Fibroblast of upper back skin (primary cell): ENCODE measurements at regions not wholly inside any gene's neighbourhood (a gene's known extent, or its start where the extent isn't known, plus 50 kb on each side); places are given as distances from the start of the nearest gene placed in this dataset.

Experiments used
- DNase-seq: peaks from one replicate; pipeline ENCODE4 v3.0.0-alpha.2; 2013

GRCh38 chr10:121282264-121282663 is 316.0 kb downstream of the FGFR2 start:
- no peak for DNase-seq

DNA sequence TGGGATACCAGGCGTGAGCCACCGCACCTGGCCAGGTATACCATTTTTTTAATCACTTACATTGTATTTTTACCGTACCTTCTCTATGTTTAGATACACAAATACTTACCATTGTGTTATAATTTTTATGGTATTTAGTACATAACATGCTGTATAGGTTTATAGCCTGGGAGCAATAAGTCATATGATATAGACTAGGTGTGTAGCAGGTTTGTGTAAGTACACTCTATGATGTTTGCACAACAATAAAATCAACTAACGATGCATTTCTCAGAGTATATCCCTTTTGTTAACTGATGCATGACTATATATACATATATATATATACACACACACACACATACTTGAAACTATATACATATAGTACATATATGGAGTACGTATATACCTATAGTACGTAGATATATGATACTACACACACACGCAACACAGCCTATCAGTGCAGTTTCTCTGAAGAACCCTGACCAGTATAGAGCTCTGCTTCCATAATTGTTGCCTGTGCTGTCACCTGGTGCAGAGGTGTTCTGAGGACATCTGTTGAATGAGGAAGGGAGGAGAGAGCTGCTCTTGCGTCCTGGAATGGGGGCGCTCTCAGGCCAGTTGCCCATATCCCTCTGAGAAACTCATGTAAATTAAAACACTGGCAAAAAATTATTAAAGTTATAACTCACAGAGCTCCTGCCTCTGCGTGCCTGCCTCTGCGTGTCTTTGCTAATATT is 315.3 kb downstream of the FGFR2 start:
- no peak for DNase-seq

- no peak for DNase-seq
These were observed 313.3 kb downstream of the FGFR2 start for GRCh38 chr10:121284936-121285335.

- DNase-seq, result no peak
These were observed 312.6 kb downstream of the FGFR2 start for GRCh38 chr10:121285406-121286196.

DNA sequence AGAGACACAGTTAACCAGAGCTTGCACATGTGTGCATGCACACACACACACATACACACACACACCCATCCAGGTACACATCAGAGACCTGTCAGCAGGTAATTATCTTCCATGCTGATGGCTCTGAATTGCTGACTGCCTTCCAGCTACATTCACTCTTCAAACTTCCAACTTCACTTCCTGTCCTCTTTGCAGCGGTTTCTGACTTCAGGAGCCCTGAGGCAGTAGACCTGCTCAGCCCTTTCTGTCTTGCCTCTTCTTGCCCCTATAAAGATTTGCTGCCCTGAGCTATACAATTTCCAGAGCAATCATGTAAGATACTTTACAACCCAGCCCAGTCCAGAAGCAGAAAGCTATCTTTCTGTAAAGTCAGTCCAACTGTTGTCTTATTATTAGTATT is 310.2 kb downstream of the FGFR2 start:
- DNase-seq, result no peak

GRCh38 chr10:121288864-121289661 is 309.2 kb downstream of the FGFR2 start:
- DNase-seq, result no peak

DNA sequence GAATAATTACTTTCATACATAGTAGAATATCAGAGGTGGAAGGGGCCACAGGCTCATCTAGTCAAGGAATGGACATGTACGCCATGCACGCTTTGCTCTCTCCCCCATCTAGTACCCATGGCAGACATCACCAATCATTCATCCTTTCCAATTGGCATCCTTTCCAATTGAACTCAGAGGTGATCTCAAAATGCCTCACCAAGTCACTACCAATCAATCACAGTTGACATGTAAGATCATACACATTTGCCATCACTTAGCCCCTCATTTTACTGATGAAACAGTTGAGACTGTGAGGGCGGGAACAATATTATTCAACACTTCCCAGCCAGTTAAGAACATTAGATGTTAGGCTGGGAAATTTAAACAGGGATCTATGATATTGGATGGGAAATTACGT is 308.4 kb downstream of the FGFR2 start:
- no peak for DNase-seq

DNA sequence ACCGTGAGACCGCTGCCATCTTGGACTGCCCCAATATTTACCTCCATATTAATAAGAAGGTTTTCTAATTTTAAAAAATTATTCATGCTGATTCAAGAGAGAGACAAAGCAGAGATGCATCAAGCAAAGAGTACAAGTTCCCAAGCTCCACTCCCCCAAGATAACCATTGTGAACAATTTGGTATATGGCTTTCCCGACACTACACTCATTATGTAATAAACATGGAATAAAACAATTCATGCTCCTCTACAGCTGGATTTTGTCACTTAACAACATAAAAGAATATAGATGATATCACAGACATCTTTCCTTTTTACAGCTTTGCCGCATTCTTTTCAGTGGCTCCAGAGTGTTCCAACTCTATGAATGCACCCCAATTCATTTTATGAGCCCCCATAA is 307.6 kb downstream of the FGFR2 start:
- no peak for DNase-seq

- no peak for DNase-seq
These were observed 306.9 kb downstream of the FGFR2 start for GRCh38 chr10:121291376-121291775.

- no peak for DNase-seq
These were observed 306.4 kb downstream of the FGFR2 start for GRCh38 chr10:121291823-121292222.

DNA sequence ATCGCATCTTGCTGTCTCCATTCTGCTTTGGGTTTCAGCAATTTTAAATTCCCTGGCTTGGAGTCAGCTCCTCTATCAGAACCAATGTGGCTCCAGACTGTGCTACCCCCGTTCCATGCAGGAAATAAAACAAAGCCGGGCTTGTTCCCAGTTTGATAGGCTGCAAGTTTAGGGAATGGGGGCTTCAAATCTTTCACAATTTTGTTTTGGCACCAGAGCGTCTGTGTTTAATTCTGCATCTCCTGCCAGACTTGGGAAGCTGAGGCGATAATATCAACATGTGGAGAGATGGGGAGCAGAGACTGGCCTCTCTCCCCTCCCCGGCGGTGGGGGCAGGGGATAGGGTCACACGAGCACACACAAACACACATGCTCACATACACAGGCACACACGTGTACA is 305.9 kb downstream of the FGFR2 start:
- no peak for DNase-seq

DNA sequence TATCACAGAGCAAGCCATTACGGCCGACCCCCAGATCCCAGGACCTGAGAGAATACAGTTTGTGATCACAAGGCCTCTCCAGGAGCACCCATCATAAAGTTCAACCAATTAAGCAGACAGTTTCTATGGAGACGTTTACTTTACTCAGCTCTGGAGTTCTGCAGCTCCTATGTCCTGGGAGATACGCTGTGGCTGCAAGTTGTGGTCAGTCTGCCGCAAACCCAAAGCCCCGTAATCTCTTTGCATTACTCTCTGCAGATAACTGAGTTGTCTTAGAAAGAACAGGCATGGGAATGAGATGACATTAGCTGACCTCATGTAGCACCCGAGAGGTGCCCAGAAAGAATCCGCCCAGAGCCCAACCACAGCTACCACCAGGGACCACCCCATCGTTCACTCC is 305.1 kb downstream of the FGFR2 start:
- DNase-seq, result no peak

DNA sequence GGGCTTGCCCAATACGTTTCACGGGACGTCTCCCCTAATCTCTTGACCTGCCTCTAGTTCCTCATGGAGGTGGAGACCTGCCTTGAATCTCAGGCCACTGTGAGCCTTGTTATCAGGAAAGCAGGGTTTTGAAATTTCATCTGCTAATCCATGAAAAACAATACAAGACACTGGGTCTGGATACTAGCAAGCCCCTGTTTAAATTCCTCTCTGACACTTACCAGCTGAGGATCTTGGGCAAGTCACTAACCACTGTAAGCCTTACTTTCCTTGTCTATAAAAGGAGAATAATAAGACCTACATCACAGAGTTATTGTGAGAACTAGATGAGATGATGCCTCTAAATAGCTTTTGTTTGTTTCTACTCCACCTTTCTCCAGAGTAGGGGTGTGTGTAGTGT is 303.6 kb downstream of the FGFR2 start:
- DNase-seq, result no peak

GRCh38 chr10:121296378-121296777 is 301.9 kb downstream of the FGFR2 start:
- DNase-seq, result no peak

- DNase-seq, result no peak
These were observed 301.2 kb downstream of the FGFR2 start for GRCh38 chr10:121296881-121297585.

DNA sequence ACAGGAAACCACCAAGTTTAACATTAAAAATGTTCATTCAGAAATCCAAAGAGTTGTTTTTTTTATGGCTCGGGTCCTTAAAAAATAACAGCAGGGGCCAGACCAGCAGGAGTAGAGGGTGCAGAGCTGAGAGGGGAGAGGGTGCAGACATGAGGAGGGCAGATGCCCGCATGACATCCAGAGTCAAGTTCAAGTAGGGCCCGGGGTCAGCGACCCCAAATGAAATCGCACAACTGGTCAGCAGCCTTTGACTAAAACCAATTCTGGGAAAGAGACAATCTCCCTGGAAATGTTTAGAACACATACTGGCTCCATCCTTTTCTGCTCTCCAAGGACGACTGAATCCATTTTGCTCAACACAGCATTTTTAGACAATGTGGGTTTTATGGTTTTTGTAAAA is 297.5 kb downstream of the FGFR2 start:
- no peak for DNase-seq

DNA sequence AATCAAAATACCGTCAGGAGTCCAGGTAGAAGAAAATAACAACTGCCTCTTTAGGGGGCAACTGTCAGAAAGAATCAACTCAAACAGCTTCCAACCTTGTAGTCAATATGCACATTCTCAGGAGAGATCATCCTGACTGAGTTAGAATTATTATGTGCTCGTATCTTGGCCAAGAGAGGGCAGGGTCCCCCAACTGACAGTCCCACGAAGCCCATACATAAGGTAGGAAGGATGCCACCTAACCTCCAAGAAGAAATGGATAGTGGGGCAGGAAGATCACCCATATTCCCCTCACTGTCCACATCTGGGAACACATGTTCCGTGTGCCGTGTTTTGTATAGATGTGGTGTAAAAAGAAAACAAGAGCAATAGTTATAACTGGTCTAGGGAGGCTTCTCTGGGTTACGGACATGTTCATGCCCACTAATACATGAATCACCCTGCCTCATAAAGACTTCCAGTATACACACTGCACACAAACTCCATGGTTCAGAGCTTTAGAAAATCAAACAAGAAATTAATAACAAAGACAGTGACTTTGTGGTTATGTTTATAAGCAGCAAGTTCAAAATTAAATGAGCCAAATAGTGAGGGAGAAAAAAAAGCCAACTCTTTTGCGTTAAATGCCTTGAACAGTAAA is 295.6 kb downstream of the FGFR2 start:
- no peak for DNase-seq

DNA sequence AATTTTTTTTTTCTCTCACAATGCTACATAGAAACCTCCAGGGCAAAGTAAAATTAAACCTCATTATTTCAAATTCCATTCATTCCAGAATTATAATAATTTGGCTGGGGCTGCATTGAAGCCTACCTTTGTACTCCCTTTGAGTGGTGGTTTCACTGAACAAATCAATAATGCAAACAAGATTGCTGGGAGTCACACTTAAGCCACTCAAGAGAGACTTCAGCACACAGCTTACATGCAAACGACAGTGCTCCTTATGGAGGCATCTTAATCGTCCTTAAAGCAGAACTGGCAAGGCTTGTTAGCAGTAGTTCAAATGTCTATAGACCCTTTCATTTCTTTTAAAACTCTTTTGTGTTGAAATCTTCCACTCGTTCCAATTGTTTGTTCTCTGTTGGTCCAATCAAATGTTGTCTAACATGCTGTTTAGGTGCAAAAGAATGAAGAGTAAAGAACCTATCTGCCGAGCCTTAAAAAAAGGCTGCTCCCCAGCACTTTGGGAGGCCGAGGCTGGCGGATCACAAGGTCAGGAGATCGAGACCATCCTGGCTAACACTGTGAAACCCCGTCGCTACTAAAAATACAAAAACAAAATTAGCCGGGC is 294.9 kb downstream of the FGFR2 start:
- DNase-seq, result no peak

GRCh38 chr10:121305066-121305465 is 293.2 kb downstream of the FGFR2 start:
- DNase-seq, result no peak

DNA sequence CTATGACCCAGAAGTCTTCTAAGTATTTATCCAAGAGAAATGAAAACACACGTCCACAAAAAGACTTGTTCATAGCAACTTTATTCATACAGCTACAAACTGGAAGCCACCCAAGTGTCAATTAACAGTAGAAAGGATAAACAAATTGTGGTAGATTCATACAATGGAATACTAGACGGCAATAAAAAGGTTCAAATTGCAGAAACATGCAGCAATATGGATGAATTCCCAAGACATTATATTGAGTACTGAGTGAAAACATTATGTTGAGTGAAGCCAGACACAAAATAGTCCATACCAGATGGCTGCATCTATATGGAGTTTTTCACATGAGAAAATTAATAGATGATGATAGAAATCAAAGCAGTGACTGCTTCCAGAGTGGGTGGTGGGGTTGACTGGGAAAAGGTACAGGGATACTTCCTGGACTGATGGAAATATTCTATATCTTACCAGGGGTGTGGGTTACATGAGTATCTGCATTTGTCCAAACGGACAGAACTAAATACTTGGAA is 292.0 kb downstream of the FGFR2 start:
- DNase-seq, result no peak

DNA sequence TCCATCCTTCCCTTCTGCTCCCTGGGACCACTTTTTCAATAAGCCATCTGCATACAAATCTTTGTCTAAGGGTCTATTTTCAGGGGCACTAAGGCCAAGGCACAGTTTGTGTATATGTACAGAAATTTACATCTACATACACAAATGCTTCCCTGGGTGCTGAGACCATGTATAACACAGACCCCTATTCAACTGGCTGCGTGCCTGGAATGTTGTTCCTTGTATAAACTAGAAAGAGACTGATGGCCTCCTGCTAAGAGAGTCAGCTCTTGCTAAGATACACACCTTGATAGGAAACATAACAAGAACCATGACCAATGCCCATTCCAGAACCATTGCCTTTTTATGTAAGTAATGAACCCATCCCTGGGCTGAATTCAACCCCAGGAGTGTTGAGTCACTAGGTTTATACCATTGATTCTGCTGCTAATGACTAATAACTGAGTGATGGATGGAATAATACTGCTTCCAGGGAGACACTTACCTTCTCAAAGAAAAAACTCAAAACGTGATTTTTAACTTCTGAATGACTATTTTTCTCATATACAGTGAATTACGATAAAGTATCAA is 290.7 kb downstream of the FGFR2 start:
- no peak for DNase-seq

DNA sequence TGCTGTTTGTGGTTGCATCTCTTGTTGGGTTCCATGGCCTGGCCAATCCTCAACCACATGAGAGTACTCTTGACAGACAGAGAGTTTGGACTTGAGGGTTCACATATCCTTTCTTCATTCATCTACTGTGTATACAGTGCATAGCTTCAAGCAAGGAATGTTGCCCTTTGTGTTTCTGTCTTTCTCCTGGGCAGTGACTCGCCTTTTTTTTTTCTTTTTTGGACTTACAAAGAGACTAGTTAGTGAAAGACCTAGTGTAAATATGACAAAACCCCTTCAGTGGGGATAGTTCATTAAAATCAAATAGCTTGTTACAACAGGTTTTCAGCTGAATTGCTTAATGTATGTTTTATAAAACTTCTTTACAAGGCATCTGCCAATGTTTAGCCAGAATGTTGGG is 290.2 kb downstream of the FGFR2 start:
- DNase-seq, result no peak
